ENCODE measurements at regions not wholly inside any gene's neighbourhood (a gene's known extent, or its start where the extent isn't known, plus 50 kb on each side); places are given as distances from the start of the nearest gene placed in this dataset.
"Not testable (repeated sequence)": the region's sequence is repeated elsewhere in the genome, so short reads cannot be mapped to it uniquely, and the experiment has no call there.

GRCh38 chr21:14027235-14027869, 183.4 kb downstream of the LIPI start:
- TF ChIP-seq ZBTB7A (CRISPR knock-in tag; IDR thresholded peaks at IDR 0.05); DBP (CRISPR knock-in tag; IDR thresholded peaks at IDR 0.05; ENCODE audit: not compliant biosample characterization): not testable (repeated sequence)
